Hematopoietic multipotent progenitor cell treated with erythropoietin and hydrocortisone succinate and interleukin-3 and kit ligand, for 4 days (in vitro differentiated cells): ENCODE measurements at regions not wholly inside any gene's neighbourhood (a gene's known extent, or its start where the extent isn't known, plus 50 kb on each side); places are given as distances from the start of the nearest gene placed in this dataset.
"Not testable (repeated sequence)": the region's sequence is repeated elsewhere in the genome, so short reads cannot be mapped to it uniquely, and the experiment has no call there.

Source experiments
- DNase-seq: peaks from one replicate; pipeline ENCODE4 v3.0.0-alpha.2; 2015

GRCh38 chr2:160816916-160817499, 323.4 kb upstream of the RBMS1 start:
- no peak for DNase-seq

DNA sequence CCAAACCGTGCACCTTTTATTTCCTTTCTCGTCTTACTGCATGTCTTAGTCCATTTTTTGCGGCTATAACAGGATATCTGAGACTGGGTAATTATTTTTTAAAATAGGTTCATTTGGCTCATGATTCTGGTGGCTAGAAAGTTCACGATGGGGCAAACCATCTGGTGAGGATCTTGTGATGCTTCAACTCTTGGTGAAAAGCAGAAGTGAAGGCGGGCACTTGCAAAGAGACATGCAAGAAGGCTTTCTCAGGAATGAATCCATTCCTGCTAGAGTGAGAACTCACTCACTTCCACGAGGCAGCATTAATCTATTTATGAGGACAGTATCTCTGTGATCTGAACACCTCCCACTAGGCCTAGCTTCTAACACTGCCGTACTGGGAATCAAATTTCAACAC, 327.1 kb upstream of the RBMS1 start:
- DNase-seq = peak; percentile 3

GRCh38 chr2:160822006-160822405, 328.4 kb upstream of the RBMS1 start:
- no peak for DNase-seq

- no peak for DNase-seq
Observed at GRCh38 chr2:160825433-160825832, 331.8 kb upstream of the RBMS1 start.

DNA sequence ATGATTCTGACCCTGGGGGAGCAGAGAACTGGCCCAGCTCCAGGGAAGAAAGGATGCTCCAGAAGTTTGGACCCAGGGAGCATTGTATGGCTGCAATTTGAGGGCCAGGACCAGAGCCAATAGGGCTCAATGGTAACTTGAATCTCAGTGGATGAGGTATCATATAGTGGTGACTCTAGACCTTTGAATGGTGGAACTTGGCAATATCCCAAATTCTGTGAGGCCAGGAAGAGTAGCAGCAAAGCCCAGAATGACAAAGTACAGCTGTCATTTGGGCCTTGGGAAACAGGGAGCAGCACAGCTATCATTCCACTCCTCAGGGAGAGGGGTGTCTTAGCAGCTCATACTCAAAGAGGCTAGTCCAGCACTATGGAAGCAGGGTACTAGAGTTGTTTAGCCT, 332.9 kb upstream of the RBMS1 start:
- DNase-seq = no peak

GRCh38 chr2:160828076-160828475, 332.2 kb upstream of the TANK start:
- DNase-seq = no peak

DNA sequence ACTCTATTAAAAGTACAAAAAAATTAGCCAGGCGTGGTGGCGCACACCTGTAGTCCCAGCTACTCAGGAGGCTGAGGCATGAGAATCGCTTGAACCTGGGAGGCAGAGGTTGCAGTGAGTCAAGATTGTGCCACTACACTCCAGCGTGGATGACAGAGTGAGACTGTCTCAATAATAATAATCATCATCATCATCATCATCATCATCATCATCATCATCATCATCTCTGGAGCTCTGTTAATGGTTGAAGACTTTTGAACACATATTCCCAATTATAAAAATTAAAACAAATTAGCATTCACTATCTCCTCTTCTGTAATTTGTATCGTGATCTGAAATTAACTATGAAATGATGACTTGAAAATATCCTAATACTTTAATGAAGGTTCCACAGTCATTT, 327.8 kb upstream of the TANK start:
- not testable (repeated sequence) for DNase-seq

DNA sequence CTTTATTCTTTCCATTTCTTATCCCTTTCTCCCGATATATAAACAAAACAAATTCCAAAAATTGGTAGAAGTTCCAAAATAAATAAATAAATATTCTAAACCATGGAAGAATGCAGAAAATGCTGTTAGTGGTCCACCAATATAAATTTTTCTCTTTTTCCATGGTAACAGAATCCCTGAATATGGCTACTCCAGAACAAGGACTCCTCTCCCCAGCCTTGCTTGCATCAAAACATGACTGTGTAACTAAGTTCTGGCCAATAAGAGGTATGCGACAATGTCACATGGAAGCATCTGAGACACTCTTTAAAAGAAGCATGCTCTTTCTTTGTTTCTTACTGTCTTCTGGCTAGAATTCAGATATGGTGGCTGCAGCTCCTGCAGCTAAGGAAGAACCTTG, 325.1 kb upstream of the TANK start:
- no peak for DNase-seq

DNA sequence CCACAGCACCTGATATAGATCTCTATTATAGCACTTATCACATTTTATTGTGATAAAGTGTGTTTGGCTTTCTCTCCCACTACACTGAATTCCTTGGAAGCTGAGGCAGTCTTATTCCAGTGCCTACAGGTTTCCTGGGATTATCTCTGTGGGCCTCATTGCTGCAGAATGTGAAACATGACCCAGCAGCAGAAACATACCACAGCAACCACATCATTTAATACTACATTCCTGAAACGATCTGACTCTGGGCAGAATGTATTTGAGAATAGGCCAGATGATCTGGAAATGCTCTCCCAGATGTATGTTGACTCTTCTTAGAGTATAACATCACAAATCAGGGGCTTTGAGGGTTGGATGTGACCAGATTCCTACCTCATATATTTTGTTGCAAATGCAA, 323.5 kb upstream of the TANK start:
- no peak for DNase-seq

GRCh38 chr2:160837416-160837815, 322.8 kb upstream of the TANK start:
- no peak for DNase-seq

- DNase-seq = no peak
Observed at GRCh38 chr2:160838147-160838546, 322.1 kb upstream of the TANK start.

DNA sequence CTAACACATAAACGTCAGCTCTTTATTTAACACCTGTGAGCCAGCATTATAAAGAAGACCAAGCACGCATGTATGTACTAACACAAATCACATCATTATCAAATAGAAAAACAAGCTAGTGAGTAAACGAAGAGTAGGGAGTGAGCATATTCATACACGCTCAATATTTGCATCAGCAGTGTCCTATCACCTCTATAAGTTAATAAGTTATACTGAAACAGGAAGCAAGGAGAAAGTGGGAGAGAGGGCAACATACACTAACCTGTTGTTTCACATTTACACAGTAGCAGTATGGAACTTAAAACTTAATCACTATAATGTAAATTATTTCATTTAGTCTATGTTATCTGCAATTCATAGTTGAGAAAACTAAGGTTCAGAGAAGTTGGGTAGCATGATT, 321.5 kb upstream of the TANK start:
- no peak for DNase-seq

DNA sequence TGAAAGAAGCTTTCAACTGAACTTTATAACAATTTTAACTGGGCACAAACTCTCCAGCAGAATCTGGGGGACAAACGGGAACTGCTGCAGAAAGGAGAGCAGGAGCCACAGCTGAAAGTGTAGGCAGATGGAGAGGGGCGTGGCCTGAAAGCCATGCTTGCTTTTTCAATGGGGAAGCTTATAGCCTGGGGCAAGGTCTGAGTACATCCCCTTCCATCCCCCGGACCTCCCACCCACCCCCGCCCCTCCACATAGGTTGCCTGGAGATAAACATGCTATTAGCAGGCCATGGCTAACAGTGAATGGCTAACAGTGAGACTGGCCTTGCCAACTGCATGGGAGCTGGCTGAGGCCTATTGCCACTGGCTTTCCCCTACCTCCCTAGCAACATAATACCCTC, 317.9 kb upstream of the TANK start:
- DNase-seq = no peak

DNA sequence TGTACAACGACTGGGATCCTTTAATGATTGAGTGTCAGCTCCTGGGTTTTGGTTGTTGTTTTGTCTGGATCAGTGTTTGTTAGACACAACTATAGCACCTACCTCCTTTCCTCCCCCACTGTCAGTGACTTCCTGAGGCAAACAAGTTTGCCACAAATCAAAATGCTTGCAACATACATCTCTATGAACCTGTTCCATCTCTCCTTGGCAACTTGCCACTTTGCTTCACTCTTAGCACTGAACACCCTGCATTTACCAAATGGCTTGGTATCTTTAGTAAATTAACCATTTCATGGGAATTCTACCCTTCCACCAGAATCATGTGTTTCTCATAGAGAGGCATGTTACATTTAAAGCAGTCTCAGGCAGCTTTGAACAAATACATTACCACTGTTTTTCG, 301.1 kb upstream of the TANK start:
- peak; percentile 7 for DNase-seq

- no peak for DNase-seq
Observed at GRCh38 chr2:160862226-160862625, 298.0 kb upstream of the TANK start.

- no peak for DNase-seq
Observed at GRCh38 chr2:160868891-160869290, 291.3 kb upstream of the TANK start.

DNA sequence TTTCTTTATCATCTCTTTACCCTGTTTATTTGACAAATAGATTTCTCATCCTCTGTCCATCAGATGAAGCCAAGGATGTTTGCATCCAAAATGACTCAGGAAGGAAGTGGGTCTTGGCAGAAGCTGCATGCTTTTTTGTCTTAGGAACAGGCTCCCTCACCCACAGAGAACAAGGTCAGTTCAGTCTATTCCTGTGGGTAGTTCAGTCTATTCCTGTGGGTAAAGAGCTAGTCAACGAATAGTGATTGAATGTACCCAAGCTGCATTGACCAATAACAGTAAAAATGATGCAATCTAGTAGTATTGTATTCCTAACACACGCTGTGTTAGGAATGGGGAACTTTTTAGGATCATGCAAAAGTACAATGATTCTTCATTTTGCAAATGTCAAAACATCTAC, 290.8 kb upstream of the TANK start:
- no peak for DNase-seq

DNA sequence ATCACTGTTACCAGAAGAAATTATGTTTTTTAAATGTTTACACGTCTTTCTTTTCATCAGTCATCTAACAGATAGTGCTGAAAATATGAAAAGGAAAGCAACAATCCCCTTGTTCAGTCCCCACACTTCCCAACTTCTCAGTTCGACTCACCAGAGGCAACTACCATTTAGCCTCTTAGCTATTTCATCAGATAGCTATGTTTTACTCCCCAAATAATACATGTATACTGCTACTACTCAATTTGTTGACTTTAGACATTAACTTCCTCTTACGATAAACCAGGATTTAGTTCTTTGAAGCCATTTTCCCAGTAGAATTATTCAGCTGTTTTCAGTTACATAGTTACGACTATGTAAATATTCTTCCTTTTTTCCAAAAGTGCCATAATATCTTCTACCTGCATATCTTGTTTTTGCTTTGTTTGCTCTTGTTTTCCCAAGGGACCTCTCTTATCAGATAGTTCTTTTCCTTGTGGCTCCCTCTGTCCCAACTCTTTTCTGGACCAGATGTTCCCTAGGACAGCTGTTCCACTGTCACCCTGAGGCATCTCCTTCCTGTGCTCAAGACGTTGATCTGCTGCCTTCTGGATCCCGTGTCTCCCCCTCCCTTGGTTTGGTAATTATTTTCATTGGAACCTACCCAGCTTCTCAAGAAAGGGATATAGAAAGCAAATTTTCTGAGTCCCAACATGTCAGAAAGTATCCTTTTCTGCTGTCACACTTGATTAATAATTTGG, 289.3 kb upstream of the TANK start:
- no peak for DNase-seq

DNA sequence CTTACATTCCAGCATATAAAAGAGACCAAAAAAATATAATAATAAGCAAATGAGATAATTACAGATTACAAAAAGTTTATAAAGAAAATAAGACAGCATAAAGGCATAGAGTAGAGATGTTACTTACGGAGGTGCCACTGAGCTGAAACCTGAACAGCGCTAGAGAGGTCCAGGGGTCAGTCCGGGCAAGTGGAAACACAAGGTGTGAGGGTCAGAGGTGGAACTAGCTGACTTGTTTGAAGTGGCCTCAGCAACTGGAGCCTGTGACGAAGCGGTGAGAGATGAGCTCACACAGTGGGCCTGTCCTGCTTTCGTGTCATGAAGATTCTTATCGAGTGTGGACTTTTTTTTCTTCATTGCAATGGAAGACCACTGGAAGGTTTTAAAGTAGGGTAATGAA, 288.3 kb upstream of the TANK start:
- DNase-seq = no peak

- DNase-seq = no peak
Observed at GRCh38 chr2:160876029-160876428, 284.2 kb upstream of the TANK start.

GRCh38 chr2:160876765-160877164, 283.5 kb upstream of the TANK start:
- no peak for DNase-seq

DNA sequence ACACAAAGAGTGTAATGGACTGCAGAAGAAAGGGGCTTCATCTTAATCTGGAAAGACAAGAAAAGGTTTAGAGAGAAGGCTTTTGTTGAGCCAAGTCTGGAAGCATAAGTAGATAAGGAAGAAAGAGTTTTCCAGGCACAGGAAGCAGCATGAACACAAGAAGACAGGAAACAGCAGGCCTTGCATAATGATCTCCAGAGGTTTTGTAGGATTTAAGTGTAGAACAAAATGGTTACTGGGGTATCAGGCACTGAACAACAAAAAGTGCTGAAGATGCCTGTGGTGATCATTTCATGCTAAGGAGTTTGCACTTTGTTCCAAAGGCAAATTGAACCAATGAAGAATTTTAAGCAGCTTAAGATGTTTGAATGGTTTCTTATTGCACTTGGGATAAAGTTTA, 281.6 kb upstream of the TANK start:
- DNase-seq = no peak

DNA sequence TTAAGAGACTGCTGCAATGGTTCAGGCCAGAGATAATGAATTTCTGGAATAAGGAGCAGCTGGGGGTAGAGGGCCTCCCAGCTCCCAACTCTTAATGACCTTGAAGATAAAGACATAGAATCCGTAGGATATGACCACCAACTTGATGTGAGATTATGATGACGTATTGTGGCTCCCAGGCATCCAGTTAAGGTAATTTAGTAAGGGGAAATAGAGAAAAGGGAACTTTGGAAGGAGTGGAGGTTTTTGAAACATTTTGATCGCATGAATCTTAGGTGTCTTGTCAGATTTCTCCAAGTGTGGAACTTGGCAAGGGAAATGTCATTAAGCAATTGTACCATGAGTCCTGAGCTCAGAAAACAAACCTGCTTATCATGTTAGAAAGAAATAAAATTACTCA, 277.3 kb upstream of the TANK start:
- DNase-seq = no peak

DNA sequence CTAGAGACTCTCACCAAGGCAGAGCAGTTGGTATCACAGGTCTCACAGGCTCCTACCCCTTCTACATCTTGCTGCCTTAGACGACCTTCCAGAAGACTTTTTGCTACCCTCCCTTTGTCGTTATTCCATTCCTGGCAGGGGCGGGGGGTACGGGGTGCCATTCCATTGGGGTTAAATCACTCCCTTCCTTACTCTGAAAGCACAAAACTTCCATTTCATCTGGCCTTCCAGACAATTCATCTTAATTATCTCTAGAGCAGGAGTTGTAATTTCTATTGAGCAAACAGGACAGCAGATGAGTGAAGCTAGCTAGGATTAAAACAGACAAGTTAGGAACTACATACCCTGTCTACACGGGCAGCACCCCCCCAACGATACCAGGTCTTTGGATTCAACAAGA, 276.2 kb upstream of the TANK start:
- no peak for DNase-seq
